ENCODE measurements at regions not wholly inside any gene's neighbourhood (a gene's known extent, or its start where the extent isn't known, plus 50 kb on each side); places are given as distances from the start of the nearest gene placed in this dataset.

- peak; percentile 12 for DNase-seq
Observed at GRCh38 chr6:44642870-44643522, 255.5 kb downstream of the CDC5L start.

- no peak for DNase-seq
Observed at GRCh38 chr6:44645276-44645675, 257.8 kb downstream of the CDC5L start.

GRCh38 chr6:44646355-44646754, 258.8 kb downstream of the CDC5L start:
- no peak for DNase-seq

GRCh38 chr6:44649365-44650025, 262.0 kb downstream of the CDC5L start:
- DNase-seq: peak; percentile 52

DNA sequence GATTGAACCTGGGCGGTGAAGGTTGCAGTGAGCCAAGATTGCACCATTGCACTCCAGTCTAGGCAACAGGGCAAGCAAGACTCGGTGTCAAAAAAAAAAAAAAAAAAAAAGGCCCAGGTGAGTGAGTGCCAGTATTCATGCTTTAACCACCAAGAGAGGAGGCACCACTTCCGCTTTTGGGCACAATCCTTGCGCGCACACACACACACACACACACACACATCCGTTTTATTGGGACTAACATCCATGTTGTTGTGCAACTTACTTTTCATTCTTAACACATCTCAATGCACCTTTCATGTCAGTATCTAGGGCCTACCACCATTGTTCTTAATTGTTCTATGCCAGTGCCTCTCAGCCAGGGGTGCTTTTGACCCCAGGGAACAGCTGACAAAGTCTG, 263.0 kb downstream of the CDC5L start:
- DNase-seq: no peak

GRCh38 chr6:44650947-44651346, 263.4 kb downstream of the CDC5L start:
- no peak for DNase-seq

GRCh38 chr6:44651604-44652003, 264.1 kb downstream of the CDC5L start:
- DNase-seq: no peak

DNA sequence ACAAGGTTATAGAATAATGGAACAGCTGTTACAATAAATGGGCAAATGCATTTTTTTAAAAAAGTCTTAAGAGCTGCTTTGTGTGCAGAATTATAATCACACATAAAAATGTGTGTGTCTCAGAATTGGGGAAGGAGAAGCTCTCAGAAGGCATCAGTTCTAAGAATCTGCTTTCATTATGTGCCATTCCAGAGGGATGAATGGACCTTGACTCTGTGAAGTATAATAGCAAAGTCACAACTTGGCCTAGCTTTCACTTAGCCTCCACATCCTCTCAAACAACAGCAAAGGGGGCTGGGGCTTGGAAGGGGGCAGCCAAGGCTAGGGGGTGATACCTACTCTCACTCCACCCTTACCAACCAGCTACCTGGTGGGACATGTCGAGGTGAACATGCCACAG, 265.0 kb downstream of the CDC5L start:
- no peak for DNase-seq

DNA sequence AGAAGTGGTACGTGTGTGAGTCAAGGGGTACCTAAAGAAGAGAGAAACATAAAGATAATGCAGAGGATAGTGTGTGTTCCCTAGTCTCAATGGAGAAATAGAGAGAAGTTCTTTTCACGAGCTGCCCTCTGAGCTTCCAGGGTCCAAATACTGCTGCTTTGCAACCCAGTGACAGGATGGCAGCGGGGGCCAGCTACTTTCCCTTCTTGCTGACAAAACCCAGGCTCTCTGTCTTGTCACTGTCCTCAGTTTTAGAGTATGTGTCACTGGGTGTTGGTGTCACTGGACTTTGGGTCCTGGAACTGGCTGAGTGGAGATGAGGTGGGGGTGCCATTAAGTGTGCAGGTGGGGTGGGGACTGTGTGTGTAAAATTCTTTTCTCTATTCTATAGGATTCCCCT, 265.6 kb downstream of the CDC5L start:
- no peak for DNase-seq

- DNase-seq: no peak
Observed at GRCh38 chr6:44653761-44654218, 266.3 kb downstream of the CDC5L start.

DNA sequence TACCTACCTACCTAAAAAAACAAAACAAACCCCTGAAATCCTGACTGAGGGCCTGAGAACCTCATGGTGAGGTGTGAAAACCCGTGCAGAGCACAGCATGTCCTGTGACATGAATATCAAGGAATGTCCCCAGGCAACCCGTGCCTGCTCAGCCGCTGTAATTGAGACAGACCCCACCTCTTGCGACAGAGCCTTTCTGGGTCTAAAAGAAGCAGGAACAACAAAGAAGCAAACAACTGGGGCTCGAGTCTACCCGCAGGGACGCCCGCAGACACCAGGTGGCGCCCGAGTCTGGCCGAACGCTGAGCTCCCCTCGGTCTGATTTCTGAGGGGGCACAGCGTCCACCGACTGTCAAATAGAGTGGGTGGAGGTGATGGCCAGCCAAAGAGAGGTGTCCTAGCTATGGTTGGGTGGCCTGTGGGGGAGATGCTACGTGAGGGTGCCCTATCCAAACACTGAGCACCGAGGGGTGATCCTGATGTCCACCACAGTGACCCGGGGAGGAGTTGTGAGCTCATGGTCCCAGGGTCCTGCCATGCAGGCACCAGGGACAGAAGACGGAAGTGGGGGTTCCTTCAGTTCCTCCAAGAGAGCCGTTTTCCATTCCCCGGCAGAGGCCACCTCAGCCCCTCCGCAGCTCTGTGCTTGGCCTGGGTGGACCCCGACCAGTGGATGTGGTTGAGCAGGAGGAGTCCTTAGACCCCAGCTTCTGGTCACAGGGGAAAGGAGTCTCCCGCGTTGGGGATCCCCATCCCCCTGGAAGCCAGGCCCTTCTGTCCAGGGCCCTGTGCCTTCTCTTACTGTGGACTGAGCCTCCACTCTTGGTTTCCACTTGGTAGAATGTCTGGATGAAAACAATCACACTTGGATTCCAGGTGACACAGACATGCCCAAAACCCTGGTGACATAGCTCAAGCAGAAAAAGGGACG, 268.2 kb downstream of the CDC5L start:
- DNase-seq: peak; percentile 42

- DNase-seq: no peak
Observed at GRCh38 chr6:44656691-44657090, 269.2 kb downstream of the CDC5L start.

DNA sequence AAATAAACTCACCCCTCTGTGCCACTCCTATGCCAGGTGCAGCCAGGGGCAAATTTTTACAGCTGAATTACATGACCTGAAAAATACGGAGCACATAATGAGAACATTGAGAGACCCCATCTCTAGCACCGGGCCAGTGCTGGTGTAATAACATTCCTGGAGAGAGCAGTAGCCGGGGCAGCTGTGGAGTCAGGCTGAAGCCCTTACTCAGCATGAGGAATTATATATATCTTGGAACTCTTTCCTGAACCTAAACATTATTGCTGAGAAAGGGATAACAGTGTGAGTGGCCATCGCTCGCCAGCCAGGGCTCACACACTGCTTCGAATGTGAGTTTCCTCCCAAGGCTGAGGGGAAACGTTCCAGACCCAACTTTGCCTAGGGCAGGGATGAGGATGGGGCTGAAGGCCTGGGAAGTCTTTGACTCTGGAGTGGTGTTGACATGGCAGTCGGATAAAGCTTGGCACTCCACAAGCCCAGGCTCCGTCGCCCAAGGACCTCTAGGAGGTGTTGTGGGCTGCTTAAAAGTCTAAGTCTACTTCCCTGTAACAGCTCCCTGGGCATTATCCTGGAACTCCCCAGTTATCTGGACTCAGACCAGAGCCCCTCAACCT, 269.8 kb downstream of the CDC5L start:
- no peak for DNase-seq

DNA sequence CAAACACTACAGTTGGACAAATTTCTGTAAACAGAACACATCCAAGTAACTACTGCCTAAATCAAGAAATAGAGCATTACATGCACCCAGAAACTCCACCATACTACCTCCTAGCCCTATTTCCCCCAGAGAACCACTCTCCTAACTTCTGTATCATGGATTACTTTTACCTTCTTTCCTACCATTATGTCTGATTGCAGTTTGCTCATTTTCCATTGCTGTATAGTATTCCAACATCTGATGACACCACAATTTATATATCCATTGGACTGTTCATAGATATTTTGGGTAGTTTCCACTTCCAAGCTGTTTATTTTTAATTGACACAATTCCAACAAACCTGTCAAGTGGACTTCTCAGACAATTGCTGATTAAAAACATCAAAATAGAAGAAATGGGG, 271.1 kb downstream of the CDC5L start:
- DNase-seq: no peak

DNA sequence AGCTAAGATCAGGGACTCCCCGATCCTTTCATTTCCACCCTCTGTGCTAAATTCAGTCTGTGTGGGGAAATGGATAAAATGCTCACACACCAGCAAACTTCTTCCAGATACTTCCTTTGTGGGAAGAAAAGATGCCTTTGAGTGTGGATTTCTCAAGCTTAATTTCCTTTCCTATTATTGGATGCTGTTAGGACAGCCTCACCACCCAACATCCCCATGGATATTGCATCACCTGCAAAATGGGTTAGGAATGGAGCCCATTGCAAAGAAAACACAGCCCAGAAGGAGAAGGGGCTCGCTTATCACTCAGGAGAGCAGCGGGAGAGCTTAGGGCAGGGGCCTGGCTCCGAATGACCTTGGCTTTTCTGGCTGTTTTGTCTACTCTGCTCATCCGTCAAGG, 272.2 kb downstream of the CDC5L start:
- no peak for DNase-seq

- DNase-seq: no peak
Observed at GRCh38 chr6:44660561-44661220, 273.2 kb downstream of the CDC5L start.

DNA sequence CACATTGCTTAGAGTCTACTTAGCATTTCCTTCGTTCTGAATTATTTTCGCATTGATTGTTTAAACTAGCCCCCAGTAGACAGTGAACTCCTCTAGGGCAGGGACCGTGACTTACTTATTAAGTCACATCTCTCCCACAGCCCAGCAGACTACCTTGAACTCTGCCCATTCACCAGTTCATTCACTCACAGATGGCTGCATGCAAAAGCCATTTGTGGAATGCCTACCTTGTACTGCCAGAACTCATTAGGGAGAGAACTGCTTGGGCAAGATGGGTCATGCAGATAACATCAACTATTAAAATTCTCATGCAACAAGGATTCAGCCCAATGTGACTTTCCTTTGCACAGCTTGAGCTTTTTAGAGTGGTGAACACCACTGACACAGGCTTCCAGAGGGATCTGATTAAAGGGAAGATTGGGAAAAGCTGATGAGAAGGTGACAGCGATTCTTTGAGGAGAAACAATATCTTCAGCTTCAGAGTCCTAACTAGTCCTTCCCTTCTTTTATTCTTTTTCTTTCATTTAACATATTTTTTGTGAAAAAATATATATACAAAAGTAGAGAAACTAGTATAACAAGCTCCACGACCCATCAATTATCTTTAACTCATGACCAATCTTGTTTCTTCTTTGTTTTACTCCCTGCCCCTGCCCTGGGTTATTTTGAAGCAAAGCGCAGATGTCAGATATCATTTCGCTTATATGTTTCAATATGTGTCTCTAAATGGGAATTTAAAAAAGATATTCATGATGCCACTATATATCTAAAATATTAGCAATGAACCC, 273.9 kb downstream of the CDC5L start:
- no peak for DNase-seq

DNA sequence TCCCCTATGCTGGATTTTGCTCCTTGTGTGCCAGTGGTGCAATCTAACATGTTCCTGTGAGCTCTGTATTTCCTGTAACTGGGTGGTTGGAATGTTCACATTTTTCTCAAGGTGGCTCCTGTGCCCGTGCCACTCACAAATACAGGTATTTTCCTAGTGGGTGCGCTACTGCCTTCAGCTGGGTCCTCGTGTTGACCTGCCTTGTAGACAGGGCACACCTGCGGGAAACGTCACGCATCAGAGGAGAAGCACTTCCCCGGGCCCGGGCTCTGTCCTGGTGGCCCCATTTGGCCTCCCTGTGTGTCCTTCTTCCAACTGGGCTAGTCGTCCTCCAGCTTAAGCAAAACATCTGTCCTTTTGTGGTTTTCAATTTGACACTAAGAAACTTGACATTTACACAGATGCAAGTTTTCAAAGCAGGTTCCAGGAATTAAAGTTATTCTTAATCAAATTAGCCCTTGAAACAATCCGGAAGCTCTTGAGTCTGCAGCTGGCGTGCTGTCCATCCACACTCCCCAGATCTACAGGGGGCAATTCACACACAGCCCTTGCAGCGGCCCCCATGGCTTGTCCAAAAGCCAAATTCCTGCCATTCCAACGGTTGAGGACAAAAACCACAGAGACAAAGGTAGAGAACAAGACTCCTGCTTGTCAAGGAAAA, 275.1 kb downstream of the CDC5L start:
- DNase-seq: no peak

DNA sequence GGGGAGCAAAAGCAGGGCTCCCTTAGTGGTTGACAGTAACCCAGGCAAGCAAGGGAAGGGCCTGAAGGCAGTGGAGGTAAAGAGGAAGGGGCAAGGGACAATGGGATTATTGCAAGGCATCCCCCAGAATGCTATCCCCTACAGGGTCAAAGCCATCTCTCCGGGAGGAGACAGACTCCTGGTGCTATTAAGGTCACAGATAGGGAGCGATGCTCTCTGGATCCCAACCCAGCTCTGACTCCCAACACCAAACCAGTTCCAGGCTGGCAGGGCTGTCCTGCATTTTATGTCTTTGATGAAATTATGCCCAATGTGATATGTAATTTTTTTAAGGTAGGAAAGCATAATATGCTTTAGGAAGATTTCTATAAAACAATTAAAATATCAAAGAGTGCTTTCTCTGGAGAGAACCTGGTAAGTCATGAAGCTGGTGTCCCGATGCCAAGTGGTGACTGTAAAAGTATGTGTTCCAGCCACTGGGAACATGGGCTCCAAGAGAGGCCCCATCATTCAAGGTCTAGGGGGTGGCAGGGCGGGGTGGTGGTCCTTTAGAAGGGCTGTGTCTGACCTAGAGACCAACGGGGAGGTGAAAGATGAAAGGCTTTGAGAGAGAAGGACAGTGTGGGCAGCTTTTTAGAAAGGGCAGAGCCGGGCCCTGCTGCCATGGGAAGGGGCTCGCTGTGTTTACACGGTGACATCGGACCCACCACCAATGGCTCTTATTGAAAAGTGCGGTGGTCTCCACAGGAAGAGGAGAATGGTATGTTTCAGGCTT, 276.5 kb downstream of the CDC5L start:
- DNase-seq: no peak

GRCh38 chr6:44664716-44665115, 277.2 kb downstream of the CDC5L start:
- no peak for DNase-seq

Measured in NCI-H2029 (cell line).